Kasumi-1 (cell line): ENCODE measurements at regions not wholly inside any gene's neighbourhood (a gene's known extent, or its start where the extent isn't known, plus 50 kb on each side); places are given as distances from the start of the nearest gene placed in this dataset.
"Not testable (repeated sequence)": the region's sequence is repeated elsewhere in the genome, so short reads cannot be mapped to it uniquely, and the experiment has no call there.

ENCODE experiments used
- DNase-seq, 2 experiments: peaks; one replicate each; lab custom pipeline; 2025; lab: John Stamatoyannopoulos, UW

DNA sequence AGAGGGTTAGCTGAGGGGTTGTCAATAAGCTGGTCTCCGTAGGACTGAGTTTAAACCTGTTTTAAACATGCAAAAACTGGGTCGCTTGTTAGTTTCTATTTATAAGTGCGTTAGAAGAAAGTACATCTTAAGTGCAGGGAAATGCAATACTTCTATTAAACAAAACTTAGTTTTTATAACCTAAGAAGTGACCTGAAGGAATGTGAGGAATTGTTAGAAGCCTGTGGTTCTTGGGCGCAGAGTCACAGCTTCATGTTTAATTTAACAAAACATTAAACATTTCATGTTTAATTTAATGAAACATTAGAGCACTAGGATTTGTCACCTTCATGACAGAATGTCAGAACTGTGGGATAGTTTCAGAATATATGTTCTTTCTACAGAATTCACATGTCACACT, 469.2 kb upstream of the WWC1 start:
- no peak for DNase-seq

DNA sequence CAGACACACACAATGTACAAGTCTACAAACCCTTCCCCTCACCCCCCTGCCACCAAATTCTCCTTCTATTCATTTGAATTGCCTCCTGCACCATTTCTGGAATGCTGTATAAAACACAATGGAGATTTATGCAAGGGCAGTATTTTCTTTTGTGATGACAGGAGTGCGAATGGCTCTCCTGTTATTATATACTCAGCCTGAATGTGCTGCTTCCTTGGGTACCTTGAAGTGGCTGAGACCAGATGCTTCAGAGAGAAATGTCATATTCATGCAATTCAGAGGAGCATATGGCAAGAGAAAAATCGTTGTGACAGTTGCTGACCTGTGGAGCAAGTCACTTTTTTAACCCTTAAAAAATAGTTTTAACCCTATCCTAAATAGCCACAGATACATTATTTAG, 468.0 kb upstream of the WWC1 start:
- DNase-seq, result no peak

DNA sequence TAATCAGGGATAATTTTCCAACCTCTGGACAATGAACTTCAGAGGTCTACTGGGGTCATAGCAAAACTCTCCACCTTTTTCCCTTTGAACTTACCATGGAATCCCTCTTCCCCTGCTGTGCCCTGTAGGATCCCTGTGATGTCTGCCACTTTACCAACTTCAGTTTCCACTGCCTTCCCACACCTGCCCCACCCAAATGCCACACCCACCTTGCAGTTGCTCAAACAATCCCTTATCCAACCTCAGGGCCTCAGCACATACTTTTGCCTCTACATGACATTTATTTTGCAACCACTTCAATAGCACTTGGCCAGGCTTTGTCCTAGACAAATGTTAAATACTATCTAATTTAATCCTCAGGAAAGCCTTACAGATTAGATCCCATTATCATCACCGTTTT, 463.7 kb upstream of the WWC1 start:
- no peak for DNase-seq

DNA sequence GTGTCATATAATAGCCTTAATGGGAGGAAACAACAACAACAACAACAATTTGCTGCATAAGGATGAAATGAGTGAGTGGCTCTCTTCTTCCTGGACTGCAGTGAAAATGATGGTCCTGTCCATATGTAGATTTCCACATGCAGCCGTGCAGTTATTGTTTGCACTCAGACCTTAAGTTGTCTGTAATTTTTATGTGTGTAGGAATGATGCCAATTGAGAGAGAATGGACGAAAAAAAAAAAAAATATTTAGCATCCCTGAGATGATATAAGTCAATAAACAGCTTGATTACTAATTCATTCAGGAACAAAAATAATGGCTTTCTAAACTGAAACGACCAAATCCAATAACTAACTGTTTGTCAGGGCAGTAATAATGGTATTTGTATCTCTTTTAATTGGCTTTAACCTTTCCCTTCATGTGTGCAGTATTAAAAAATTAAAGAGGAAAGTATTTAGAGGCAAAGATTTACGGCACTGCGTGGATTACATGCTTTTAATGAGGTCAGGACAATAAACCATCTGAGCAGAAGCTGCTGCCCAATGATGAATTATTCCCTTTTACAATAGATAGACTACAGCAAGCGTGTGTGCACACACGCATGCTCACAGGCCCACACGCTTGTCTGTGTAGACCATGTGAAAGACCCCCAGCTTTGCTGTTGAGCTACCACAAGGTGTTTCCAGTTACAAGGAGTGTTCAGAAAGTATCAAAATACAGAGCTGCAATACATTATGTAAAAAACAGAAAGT, 459.5 kb upstream of the WWC1 start:
- DNase-seq, result no peak

DNA sequence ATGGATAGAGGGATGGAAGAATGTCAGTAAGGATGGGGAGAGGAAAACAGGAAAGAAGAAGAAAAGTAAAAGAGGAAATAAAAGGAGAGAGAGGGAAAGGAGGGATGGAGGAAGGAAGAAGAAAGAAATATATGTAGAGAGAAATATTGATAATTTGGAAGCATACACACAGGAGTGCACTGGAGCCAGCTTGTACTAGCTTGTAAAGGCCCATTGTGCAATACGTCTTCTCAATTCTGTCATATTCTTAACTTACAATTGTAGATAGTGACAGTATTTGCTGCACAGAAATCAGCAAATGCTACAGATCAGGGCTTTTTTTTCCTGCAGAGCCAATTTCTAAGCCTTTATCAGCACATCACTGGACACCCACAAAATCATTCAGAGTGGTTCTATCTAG, 458.8 kb upstream of the WWC1 start:
- DNase-seq, result no peak

DNA sequence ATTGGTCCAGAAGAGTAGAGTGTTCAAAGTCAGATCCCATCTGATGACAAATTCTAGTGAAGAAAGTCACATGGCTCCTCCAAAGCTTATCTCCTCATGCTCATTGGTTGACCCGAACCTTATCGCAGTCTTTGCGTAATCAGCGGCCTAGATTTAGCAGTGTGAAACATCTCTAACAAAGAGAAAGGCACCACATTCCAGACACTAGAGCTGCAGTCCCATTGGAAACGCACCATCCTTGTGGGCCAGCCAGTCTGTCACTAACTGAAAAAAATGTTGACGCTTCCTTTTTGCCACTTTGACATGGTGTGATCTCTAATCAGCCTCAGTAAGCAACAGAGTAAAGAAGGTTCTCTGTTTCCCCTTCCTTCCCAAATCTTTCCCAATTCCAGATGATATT, 458.0 kb upstream of the WWC1 start:
- no peak for DNase-seq

DNA sequence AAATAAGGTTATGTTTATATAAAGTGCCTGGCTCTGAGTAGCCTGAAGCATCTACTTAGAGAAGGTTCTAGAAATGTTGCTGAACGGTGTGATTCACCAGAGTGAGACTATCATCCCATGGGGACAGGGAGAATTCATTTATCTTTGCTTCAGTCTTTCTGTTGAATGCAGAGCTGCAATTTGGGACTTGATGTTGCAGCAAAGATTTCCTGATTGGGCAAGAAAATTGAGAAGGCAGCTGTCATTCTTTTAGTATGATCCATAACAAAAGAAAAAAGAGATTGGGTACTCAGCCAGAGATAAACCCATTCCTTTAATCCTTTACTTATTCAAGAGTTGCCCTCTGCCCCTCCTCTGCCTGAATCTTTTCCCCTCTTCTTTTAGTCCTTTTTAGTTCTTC, 456.3 kb upstream of the WWC1 start:
- DNase-seq, result no peak

DNA sequence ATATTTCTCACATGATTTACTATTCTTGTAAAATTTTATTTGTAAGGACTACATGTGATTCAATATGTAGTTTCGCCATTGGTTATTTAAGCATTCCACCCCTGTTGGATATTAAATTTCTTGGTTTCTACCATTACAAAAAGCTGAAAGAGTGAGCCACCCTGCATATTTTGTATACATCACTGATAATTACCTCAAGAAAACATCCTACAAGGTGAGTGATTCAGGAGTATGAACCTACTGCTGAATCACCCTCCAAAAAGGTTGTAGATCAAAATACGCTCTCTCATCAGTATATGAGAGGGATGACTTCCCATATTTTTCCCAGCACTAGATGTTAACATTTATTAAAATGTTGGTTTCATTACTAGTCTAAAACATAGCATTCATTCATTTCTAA, 454.3 kb upstream of the WWC1 start:
- no peak for DNase-seq

DNA sequence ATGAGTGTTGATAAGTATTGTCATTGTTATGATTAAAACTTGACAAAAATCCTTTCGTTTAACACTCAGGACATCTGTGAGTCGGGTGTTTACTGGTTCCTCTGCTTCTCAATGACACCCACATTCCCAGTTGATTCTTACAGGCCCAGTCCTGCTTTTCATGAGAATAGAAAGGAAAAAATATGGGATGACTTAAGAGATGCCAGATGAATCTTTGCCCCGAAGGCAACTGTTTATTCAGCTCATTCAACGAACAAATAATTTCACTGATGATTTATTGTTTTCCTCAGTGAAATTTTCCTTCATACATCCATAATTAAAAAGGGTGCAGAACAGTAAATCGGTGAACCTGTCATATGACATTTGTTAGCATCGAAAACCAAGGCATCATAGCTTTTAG, 452.4 kb upstream of the WWC1 start:
- DNase-seq, result no peak

DNA sequence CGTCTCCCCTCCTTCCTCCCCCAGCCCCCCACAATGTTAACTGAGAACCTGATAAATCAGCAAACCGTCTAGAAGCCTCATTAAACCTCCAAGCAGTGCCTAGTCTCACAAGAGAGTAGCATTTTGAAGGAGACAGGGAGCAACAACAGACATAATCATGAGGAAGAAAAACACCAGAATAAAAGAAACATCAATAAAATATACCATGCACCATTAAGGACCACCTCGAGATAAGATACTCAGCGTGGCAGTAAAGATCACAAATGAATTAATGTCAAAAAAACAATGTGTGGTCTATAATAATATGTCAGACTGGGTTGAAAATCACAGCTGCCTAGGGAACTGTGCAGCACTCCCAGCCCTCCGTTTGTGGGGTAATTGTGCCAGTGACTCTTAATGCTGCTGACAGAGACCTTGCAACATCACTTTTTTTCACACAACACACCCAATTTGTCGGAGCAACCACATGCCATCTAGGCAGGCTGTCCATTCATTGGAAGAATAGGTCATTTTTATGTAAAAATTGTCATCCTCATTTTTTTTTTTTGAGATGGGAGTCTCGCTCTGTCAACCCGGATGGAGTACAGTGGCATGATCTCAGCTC, 450.8 kb upstream of the WWC1 start:
- DNase-seq, result no peak

DNA sequence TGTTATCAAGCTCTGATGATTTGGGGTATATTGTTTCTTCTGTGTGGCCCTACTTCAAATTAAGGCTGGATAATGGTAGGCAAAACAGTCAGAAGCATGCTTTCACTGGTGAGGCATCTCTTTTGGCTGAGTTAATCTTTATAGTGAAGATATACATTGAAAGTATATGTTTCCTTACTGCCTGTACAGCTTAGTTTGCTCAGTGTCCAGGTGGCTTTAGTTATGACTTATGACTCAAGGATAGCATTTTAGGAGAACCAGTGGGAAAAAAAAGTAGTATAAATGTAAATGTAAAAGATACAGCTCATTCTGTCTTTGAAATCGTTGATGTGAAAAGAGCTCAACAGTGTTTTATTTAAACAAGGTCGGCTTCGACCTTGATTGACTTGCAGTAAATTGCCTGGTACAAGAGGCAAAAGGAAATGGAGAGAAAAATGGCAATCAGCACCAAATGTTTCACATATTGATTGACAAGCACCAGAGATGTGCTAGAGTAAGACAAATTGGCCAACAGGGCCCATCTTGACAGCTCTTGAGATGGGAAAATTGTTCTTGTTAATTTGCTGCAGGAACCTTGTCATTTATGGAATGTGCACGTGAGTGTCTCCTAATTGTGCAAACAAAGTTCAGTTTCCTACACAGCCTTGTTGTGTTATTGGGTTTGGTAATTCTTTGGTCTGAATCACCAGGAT, 447.4 kb upstream of the WWC1 start:
- no peak for DNase-seq

DNA sequence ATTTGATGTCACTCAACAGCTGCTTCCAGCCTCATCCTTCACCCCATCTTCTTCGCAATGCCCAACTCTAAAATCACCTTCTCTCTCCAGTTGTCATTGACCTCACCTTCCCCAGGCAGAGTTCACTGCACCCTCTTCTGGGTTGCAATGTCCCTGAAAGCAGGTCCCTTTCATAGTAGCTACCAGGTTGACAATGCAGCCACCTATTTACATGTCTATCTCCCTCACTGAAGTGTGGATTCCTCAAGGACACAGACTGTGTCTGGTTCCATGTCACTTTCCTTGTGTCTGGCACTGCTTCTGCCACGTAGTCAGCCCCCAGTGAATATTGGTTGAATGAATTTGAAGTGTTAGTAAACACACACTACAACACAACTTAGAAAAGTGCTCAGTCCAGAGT, 445.5 kb upstream of the WWC1 start:
- DNase-seq, result no peak

DNA sequence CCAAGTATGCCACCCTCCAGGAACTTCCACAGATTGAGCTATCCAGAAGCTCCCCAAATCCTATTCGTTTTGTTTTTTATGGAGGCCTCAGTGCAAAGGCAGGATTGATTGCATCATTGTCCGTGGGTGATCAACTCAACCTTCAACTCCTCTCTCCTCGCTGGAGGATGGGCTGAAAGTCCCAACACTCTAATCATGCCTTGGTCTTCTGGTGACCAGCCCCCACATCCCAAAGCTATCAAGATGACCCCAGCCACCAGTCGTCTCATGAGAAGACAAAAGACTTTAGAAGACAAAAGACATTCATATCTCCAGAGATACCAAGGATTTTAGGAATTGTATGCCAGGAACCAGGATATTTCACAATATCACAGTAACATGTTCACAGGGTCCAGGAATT, 441.6 kb upstream of the WWC1 start:
- DNase-seq, result no peak

DNA sequence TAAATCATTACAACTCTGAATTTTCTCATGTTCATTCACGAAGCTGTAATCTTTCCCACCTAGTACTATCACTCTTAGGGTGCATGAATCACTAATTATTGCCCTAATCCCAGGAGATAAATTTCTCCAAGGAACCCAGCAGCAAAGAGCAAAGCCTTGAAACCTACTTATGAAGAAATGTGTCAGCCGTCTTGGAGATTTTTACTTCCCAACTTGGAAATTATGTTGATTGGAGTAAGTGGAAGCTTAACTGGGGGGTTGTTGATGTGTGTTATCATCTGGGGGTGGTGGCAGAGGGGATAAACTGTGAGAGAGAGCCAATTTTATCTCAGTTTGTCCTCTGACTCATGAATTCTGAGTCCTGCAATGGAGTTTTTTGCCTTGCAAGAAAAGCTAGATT, 440.5 kb upstream of the WWC1 start:
- no peak for DNase-seq

DNA sequence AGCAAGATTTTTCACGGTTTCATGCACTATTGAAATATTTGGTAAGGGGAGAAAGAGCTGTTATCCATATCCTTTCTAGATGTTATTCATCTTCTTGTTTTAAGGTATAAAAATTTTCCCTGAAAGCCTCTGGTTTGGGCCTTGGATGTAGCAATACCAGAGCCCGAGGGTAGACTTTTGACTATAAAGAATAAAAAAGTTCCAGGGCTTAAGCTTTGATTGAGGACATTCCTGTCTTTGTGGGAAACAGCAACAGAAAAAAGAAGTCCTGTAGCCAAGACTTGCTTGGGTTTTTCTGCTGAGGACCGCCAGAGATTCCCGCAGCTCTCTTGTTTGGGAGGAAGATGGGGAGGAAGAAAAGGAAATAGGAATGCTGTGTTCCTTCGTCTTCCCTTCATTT, 440.0 kb upstream of the WWC1 start:
- DNase-seq, result no peak

DNA sequence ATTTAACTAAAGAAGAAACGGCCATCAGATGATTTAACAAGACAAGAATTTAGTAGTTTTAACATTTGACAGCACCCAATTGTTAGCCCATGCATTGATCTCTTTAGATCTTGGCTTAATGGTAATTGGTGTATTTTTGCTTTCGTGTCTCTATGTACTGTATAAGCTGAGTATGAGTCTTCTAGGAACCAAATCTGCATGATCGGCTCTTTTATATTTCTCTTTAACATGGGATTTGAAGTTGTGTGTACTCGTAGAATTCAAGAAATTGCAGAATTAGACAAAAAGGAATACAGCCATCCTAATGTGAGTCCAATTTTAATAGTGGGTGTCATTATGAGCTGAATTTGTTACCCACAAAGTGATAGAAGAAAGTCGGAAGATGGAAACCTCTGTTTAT, 438.9 kb upstream of the WWC1 start:
- no peak for DNase-seq

DNA sequence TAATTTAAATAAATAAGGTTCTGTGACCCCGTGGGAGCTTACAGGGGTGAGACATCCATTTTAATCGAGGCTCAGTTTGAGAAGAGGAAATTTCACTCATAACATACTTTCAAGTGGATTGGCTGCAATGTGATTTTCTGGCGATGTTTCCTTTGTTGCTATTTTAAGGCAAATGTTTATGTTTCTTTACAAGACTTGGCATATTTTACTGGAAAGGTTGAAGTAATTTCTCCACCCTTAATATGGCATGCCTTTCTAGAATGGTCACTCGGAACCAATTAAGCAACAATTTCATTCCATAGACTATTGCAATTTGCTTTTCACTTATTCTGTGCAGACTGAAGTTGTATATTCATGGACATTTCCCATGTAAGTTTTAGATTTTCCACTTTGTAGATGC, 438.0 kb upstream of the WWC1 start:
- no peak for DNase-seq

DNA sequence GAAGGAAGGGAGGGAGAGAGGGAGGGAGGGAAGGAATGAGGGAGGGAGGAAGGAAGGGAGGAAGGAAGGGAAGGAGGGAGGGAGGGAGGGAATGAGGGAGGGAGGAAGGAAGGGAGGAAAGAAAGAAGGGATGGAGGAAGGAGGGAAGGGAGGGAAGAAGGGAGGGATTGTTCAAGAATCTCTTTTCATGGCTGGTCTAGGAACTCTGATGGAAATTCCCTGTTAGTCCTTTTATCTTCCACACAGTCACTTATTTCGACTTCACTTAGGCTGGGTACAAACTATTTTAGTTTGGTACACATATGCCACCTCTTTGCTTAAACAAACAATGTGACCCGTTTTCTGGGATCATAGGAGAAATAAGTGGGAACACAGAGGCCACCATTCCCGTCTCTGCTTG, 435.6 kb upstream of the WWC1 start:
- DNase-seq, result no peak

DNA sequence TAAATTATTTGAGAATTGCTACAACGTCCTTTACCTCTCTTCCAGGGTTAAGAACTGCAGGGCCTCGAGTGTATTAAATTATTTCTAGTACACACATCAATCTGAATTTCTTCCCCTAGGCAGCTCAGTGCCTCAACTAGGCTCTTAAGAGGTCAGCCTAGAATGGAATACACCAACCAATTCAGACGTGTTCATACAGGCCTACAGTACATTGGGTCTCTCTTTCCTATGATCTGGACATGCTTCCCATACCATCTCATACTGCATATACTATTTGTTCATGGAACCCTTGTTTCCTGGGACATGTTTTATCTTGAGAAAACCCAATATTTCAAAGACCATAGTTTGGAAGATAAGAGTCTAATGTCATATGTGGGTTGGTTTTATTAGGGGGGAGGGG, 434.1 kb upstream of the WWC1 start:
- no peak for DNase-seq

DNA sequence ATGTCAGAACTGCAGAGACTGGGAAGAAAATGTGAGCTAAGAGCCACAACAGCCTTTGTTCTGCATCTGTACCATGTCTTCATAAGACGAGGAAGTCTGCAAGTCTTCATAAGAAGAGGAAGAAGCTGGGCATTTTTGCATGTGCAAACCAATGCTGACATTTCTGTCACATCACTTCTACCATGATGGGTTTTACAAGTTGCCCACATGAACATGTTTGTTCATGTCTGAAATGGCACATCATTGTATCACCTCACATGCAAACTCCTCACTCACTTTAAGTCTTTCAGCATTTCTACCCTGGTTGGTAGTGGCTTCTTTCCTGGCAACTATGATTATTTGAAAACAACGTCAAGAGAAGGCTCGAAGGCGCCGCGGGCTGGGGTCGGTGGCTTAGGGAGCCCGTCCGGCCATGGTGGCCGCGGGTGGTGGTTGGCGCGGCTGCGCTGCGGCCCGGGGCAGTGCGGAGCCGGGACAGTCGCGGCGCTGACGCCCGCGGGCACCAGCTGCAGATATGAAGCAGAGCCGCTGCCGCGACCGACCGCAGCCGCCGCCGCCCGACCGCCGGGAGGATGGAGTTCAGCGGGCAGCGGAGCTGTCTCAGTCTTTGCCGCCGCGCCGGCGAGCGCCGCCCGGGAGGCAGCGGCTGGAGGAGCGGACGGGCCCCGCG, 433.1 kb upstream of the WWC1 start:
- DNase-seq, result not testable (repeated sequence)

DNA sequence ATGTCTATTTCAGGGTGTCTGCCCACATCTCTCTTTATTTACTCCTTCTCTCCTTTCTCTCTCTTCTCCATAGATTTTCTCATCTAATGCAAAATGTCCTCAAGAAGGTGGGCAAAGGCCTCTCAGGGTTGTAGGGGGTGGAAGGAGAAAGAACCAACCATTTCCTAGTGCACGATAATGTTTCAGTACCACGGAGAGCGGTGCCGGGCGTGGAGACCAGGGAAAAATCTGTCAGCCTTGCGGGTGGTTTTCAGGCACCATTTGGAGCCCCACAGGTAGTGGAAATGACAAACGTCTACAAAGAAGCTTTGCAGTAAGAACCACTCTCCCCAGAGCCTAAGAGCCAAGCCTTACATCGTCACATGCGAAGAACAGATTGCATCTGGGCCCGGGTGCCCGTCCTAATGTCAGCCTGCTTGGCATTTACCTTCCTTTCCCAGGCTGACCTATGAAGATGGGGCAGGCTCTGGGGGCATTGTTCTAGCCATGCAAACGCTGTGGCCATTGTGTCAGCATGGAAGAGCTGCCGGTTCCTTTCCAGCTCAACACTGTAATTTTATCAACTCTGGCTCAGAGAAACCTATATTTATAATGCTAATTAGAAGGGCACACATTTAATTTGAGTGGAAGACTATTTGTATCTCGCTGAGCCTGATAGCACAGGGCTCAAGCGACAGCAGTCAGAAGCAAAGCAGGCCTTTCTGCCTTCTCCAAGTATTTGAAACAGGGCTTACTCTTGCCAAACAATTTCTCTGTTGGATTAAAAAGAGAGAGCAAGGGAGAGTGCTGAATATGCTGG, 430.1 kb upstream of the WWC1 start:
- peak; percentile 16 to 20 for DNase-seq

DNA sequence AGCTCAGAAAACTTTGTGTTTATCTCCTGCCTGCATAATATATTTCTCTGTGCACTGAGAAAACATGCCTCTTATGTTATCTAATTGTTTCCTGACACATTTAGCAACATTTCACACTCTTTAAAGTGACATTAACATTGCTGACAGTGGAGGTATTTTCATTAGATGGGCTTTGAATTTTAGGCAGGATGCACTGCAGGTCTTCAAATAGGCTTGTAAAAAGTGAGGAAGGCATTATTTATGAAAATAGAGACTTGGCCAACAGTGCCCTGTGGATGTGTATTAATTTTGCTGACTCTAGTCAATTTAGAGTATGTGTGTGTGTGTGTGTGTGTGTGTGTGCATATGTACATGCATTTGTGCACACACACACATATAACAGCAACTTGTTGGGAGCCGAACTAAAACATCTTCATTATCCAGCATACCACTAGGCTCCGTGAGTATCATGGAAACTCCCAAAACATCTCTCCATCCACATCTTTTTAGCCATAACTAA, 429.5 kb upstream of the WWC1 start:
- DNase-seq, result no peak
